Uterus (tissue), 3 donors: ENCODE measurements at regions not wholly inside any gene's neighbourhood (a gene's known extent, or its start where the extent isn't known, plus 50 kb on each side); places are given as distances from the start of the nearest gene placed in this dataset.

Experiments used
- DNase-seq, 2 donors: peaks; one replicate each; pipeline ENCODE4 v3.0.0-alpha.2; 2019 to 2020
- H3K27ac ChIP-seq, 2 donors: fragments of 200-600 bp; sonication (generic); 1 replicate in 1 of 2; 2 replicates in 1 of 2; pipeline ENCODE4 v1.5.1; 2016 to 2018
- H3K27me3 ChIP-seq, 2 donors: fragments of 200-600 bp; sonication (generic); one replicate each; pipeline ENCODE4 v1.5.1; 2018 to 2019; ENCODE audit warnings: control low read depth in 1 of 2
- H3K36me3 ChIP-seq, 2 donors: fragments of 200-600 bp; sonication (generic); one replicate each; pipeline ENCODE4 v1.5.1; 2019; ENCODE audit warnings: control low read depth in 1 of 2
- H3K4me1 ChIP-seq, 2 donors: fragments of 200-600 bp; sonication (generic); one replicate each; pipeline ENCODE4 v1.5.1; 2018 to 2019; ENCODE audit warnings: control low read depth in 1 of 2
- H3K4me3 ChIP-seq, 2 donors: fragments of 200-600 bp; sonication (generic); 1 replicate in 1 of 2; 2 replicates in 1 of 2; pipeline ENCODE4 v1.5.1; 2018 to 2019; ENCODE audit warnings: mild to moderate bottlenecking in 1 of 2
- H3K9me3 ChIP-seq, 2 donors: fragments of 200-600 bp; sonication (generic); one replicate each; pipeline ENCODE4 v1.5.1; 2019; ENCODE audit warnings: control low read depth in 1 of 2
- POLR2A ChIP-seq, 2 donors: fragments of 450-650 bp; IDR thresholded peaks; one replicate each; pipeline ENCODE4 v1.6.1; 2016; ENCODE audit warnings: antibody characterized with exemption in 2 of 2, mild to moderate bottlenecking in 1 of 2, moderate library complexity in 1 of 2
- intact Hi-C: fragments of 100-400 bp; cut with DNase I; formaldehyde crosslinking; loops from one replicate; pipeline ENCODE4 v1.15.1; 2023; ENCODE audit warnings: low total_unique reads
- TF ChIP-seq, protein P1 (sequence below), 4 experiments: fragments of 200-600 bp in 2 of 4; fragments of 450-650 bp in 2 of 4; sonication (generic) in 2 of 4; IDR thresholded peaks; one replicate each; pipeline ENCODE4 v1.5.1; 2016 to 2019; ENCODE audit warnings: antibody characterized with exemption in 4 of 4, mild to moderate bottlenecking in 2 of 4, moderate library complexity in 1 of 4
- donor health status: DM: yes; HTN: yes; CAD: no.

DNA sequence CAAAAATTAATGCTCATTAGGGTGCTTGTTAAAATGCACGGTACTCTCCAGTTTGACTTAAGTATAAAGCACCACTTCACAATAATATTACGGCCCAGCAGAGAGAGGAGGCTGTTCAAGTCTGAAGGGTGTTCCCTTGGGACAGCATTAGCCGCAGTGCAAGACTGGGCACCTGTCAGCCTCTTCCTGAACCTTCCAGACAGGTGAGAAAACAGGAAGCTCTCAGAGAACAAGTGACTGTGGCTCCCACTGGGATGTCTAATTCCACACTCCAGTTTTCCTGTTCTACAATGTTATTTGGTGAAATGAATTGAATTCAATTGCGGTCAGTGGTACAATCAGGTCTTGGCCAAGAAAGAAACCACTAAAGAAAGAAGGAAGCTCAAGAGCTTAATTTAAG is 414.4 kb downstream of the SMARCA1 start:
- H3K9me3 ChIP-seq: no peaks in the 10 kb centered on the region
- TF ChIP-seq, protein P1, sequence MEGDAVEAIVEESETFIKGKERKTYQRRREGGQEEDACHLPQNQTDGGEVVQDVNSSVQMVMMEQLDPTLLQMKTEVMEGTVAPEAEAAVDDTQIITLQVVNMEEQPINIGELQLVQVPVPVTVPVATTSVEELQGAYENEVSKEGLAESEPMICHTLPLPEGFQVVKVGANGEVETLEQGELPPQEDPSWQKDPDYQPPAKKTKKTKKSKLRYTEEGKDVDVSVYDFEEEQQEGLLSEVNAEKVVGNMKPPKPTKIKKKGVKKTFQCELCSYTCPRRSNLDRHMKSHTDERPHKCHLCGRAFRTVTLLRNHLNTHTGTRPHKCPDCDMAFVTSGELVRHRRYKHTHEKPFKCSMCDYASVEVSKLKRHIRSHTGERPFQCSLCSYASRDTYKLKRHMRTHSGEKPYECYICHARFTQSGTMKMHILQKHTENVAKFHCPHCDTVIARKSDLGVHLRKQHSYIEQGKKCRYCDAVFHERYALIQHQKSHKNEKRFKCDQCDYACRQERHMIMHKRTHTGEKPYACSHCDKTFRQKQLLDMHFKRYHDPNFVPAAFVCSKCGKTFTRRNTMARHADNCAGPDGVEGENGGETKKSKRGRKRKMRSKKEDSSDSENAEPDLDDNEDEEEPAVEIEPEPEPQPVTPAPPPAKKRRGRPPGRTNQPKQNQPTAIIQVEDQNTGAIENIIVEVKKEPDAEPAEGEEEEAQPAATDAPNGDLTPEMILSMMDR (IDR thresholded peaks at IDR 0.05): no peak
- no peak for TF ChIP-seq POLR2A (IDR thresholded peaks at IDR 0.05)
- no peak overlapping the region for H3K4me3 ChIP-seq
- no peaks in the 10 kb centered on the region for H3K4me1 ChIP-seq
- DNase-seq: no peak
- H3K36me3 ChIP-seq: no peaks in the 10 kb centered on the region
- no peak overlapping the region for H3K27ac ChIP-seq
- intact Hi-C loops: no loop called here
- H3K27me3 ChIP-seq: no peaks in the 10 kb centered on the region

DNA sequence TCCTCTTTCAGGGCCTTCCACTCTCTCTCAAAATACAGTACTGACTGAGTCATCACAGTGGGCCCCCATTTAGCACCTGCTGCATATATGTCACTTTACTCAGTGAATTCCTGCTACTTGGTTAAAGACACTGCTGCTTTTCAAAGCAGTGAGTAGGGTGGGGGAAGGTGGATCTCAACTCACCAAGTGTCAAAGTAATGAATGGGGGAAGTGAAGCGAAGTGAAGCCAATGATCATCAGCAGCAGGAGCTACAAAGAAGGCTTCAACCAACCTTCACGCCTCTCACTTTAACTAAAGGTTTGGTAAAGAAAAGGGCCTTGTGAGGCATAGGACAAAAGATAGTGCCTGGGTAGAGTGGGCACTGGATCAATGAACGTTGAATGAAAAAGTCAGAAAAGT is 424.1 kb downstream of the SMARCA1 start:
- H3K4me3 ChIP-seq: no peak overlapping the region
- no peaks in the 10 kb centered on the region for H3K36me3 ChIP-seq
- no peak for TF ChIP-seq POLR2A (IDR thresholded peaks at IDR 0.05)
- TF ChIP-seq, protein P1 (IDR thresholded peaks at IDR 0.05): no peak
- H3K9me3 ChIP-seq: no peaks in the 10 kb centered on the region
- DNase-seq: no peak
- no peaks in the 10 kb centered on the region for H3K27me3 ChIP-seq
- no peaks in the 10 kb centered on the region for H3K4me1 ChIP-seq
- intact Hi-C loops: no loop called here
- H3K27ac ChIP-seq: no peak overlapping the region

DNA sequence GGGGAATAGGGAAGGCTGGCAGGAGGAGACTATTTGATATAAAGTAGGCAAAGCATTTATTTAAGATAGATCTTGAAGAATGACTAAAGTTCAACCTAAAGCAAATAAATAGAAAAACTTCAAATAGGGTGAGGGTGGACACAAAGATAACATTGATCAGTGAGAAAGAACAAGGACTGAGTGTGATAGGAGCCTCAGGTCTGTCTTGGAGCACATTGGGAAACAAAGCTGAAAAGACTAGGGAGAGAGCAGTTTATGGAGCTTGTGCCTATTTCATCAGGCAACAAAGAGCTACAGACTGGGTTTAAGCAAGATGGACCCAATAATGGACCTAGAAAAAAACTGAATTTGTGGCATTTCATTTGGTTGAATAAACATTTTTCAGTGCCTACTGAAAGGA is 425.6 kb downstream of the SMARCA1 start:
- TF ChIP-seq, protein P1 (IDR thresholded peaks at IDR 0.05): no peak
- TF ChIP-seq POLR2A (IDR thresholded peaks at IDR 0.05): no peak
- intact Hi-C loops: no loop called here
- H3K27me3 ChIP-seq: no peaks in the 10 kb centered on the region
- H3K36me3 ChIP-seq: no peaks in the 10 kb centered on the region
- H3K4me1 ChIP-seq: no peaks in the 10 kb centered on the region
- H3K9me3 ChIP-seq: no peaks in the 10 kb centered on the region
- no peak overlapping the region for H3K4me3 ChIP-seq
- no peak for DNase-seq
- no peak overlapping the region for H3K27ac ChIP-seq

DNA sequence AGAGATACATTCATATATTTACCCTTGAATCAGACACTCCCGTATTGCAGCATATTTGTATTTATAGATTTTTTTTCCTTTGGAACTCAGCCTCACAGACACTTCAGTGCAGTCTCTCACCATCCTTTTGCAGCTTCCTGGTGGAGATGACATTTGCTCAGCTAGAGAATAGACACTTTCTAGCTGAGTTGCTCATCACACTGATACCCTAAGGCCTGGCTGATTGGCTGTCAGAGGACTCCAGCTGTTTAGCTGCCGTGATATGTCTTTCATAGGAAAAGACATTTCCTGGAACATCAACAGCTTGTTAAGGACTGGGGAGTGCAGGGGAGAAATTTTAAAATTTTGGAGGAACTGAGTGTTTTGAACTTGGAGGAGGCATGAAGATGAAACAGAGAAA is 429.6 kb downstream of the SMARCA1 start:
- intact Hi-C loops: no loop called here
- no peak overlapping the region for H3K4me3 ChIP-seq

DNA sequence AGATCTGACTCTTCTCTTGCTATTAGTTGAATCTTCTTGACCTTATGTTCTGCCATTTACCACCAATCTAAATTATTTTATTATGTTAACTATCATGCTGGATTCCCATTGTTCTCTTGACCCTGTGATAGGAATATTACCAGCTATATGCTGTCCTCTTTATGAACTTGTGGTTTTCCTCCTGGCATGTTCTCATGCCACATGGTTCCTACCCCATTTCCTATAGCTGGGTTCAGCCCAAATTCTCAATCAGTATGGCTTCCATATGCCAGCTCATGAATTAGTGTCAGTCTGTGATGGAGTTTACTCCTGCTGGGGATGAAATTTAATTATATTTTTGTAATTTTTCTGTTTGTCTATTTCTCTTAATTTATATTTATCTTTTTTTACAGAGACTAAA is 430.5 kb downstream of the SMARCA1 start:
- no peaks in the 10 kb centered on the region for H3K4me1 ChIP-seq
- intact Hi-C loops: no loop called here
- no peak overlapping the region for H3K4me3 ChIP-seq
- no peaks in the 10 kb centered on the region for H3K9me3 ChIP-seq
- H3K27me3 ChIP-seq: no peaks in the 10 kb centered on the region
- H3K27ac ChIP-seq: no peak overlapping the region
- DNase-seq: no peak
- TF ChIP-seq, protein P1 (IDR thresholded peaks at IDR 0.05): no peak
- no peak for TF ChIP-seq POLR2A (IDR thresholded peaks at IDR 0.05)
- no peaks in the 10 kb centered on the region for H3K36me3 ChIP-seq

More for the DNA sequence above, 429.6 kb downstream of the SMARCA1 start:
- Histone ChIP-seq H3K36me3 (no peaks in the 10 kb centered on the region), H3K9me3 (no peaks in the 10 kb centered on the region), H3K27ac (no peak overlapping the region), H3K4me1 (no peaks in the 10 kb centered on the region), H3K27me3 (no peaks in the 10 kb centered on the region)
- no peak for DNase-seq
- TF ChIP-seq, protein P1 (IDR thresholded peaks at IDR 0.05): no peak
- no peak for TF ChIP-seq POLR2A (IDR thresholded peaks at IDR 0.05)
